ENCODE measurements at regions not wholly inside any gene's neighbourhood (a gene's known extent, or its start where the extent isn't known, plus 50 kb on each side); places are given as distances from the start of the nearest gene placed in this dataset.

DNA sequence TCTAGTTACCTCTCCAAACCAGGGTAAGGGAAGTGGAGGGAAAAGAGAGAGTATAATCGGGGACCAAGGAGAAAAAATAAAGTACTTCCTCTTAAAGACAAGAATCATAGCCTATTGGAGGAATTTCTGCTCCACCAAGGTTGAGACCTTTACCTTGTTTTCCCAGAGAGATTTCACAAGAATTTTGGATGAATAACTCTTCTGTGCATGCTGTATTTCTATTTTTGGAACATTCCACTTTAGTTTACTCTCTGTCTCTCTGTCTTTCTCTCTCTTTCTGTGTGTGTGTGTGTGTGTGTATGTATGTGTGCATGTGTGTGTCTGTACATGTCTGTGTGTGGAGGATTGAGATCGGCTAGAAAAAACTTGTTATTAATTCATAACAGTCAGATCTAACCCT is 318.4 kb upstream of the RGS18 start:
- TF ChIP-seq, protein P1, sequence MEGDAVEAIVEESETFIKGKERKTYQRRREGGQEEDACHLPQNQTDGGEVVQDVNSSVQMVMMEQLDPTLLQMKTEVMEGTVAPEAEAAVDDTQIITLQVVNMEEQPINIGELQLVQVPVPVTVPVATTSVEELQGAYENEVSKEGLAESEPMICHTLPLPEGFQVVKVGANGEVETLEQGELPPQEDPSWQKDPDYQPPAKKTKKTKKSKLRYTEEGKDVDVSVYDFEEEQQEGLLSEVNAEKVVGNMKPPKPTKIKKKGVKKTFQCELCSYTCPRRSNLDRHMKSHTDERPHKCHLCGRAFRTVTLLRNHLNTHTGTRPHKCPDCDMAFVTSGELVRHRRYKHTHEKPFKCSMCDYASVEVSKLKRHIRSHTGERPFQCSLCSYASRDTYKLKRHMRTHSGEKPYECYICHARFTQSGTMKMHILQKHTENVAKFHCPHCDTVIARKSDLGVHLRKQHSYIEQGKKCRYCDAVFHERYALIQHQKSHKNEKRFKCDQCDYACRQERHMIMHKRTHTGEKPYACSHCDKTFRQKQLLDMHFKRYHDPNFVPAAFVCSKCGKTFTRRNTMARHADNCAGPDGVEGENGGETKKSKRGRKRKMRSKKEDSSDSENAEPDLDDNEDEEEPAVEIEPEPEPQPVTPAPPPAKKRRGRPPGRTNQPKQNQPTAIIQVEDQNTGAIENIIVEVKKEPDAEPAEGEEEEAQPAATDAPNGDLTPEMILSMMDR (IDR thresholded peaks at IDR 0.05), result no peak
- TF ChIP-seq POLR2A (IDR thresholded peaks at IDR 0.05), result no peak
- no peak for TF ChIP-seq POLR2AphosphoS5 (IDR thresholded peaks at IDR 0.05)
